Progenitor cell of endocrine pancreas (in vitro differentiated cells): ENCODE measurements at regions not wholly inside any gene's neighbourhood (a gene's known extent, or its start where the extent isn't known, plus 50 kb on each side); places are given as distances from the start of the nearest gene placed in this dataset.
"Not testable (repeated sequence)": the region's sequence is repeated elsewhere in the genome, so short reads cannot be mapped to it uniquely, and the experiment has no call there.

Experiments
- DNase-seq: peaks from one replicate; pipeline ENCODE4 v3.0.0; 2021; ENCODE audit warnings: low spot score; ENCODE audit not compliant: unreplicated experiment
- H3K27ac Mint-ChIP-seq: 2 replicates; pipeline ENCODE4 v1.8.0; 2021; ENCODE audit warnings: mild to moderate bottlenecking, moderate library complexity, mixed read lengths
- H3K27me3 Mint-ChIP-seq: 2 replicates; pipeline ENCODE4 v1.8.0; 2021; ENCODE audit warnings: mixed read lengths
- H3K36me3 Mint-ChIP-seq: 2 replicates; pipeline ENCODE4 v1.8.0; 2022; ENCODE audit warnings: mixed read lengths; ENCODE audit not compliant: insufficient read depth
- H3K4me1 Mint-ChIP-seq: 2 replicates; pipeline ENCODE4 v1.8.0; 2021; ENCODE audit warnings: low read depth, mixed read lengths
- H3K4me3 Mint-ChIP-seq: 2 replicates; pipeline ENCODE4 v1.8.0; 2021; ENCODE audit warnings: low read depth, mild to moderate bottlenecking, moderate library complexity, mixed read lengths
- H3K9me3 Mint-ChIP-seq: 2 replicates; pipeline ENCODE4 v1.8.0; 2021; ENCODE audit warnings: low read depth, mixed read lengths
- CTCF ChIP-seq: fragments of 200-600 bp; sonication (generic); IDR thresholded peaks from one replicate; pipeline ENCODE4 v1.5.0; 2021; ENCODE audit warnings: antibody characterized with exemption, mild to moderate bottlenecking; ENCODE audit not compliant: unreplicated experiment

GRCh38 chr4:106530024-106530361, 161.4 kb upstream of the GIMD1 start:
- DNase-seq = no peak
- no peak for TF ChIP-seq CTCF
- Mint-ChIP-seq H3K9me3 (no peaks in the 10 kb centered on the region), H3K36me3 (no peaks in the 10 kb centered on the region), H3K4me3 (no peak overlapping the region), H3K27me3 (no peaks in the 10 kb centered on the region), H3K4me1 (no peaks in the 10 kb centered on the region), H3K27ac (no peak overlapping the region)

DNA sequence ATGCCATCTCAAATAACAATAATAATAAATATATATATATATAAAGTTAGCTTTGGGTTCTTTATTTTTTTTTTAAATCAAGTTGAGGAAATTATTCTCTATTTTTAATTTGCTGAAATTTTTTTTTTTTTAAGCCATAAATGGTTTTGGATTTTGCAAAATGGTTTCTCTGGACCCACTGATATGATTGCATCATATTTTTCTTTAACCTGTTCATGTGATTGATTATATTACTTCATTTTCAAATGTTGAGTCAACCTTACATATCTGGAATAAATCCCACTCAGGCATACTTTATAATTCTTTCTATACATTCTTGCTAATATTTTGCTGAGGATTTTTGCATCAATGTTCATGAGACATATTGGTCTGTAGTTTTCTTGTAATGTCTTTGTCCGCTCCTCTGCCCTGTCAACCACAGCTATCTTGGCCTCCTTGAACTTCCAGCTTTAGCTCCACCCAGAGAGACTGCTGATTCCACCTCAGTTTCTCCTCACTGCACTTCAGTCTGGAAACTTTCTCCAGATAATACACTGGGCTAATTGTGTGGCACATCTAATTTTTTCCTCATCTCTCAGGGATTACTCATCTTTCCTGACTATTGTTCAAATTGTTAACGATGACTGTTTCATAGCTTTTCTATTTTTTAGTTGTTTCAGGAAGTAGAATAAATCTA, 160.9 kb upstream of the GIMD1 start:
- no peak for TF ChIP-seq CTCF
- no peak overlapping the region for H3K4me3 Mint-ChIP-seq
- no peaks in the 10 kb centered on the region for H3K4me1 Mint-ChIP-seq
- H3K27ac Mint-ChIP-seq = no peak overlapping the region
- H3K9me3 Mint-ChIP-seq = no peaks in the 10 kb centered on the region
- no peaks in the 10 kb centered on the region for H3K27me3 Mint-ChIP-seq
- H3K36me3 Mint-ChIP-seq = no peaks in the 10 kb centered on the region
- DNase-seq = no peak

- no peak for DNase-seq
- no peak overlapping the region for H3K4me3 Mint-ChIP-seq
- H3K36me3 Mint-ChIP-seq = no peaks in the 10 kb centered on the region
- H3K27me3 Mint-ChIP-seq = no peaks in the 10 kb centered on the region
- H3K27ac Mint-ChIP-seq = no peak overlapping the region
- no peak for TF ChIP-seq CTCF
- H3K9me3 Mint-ChIP-seq = no peaks in the 10 kb centered on the region
- H3K4me1 Mint-ChIP-seq = no peaks in the 10 kb centered on the region
These were observed 158.7 kb upstream of the GIMD1 start for GRCh38 chr4:106527316-106527715.

DNA sequence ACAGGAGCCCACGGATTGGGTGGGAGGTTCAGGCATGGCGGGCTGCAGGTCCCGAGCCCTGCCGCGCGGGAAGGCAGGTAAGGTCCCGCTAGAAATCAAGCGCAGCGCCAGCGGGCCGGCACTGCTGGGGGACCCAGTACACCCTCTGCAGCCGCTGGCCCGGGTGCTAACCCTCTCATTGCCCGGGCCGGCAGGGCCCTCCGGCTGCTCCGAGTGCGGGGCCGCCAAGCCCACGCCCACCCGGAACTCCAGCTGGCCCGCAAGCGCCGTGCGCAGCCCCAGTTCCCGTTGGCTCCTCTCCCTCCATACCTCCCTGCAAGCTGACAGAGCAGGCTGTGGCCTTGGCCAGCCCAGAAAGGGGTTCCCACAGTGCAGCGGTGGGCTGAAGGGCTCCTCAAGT, 156.8 kb upstream of the GIMD1 start:
- not testable (repeated sequence) for H3K4me3 Mint-ChIP-seq, H3K27me3 Mint-ChIP-seq, H3K9me3 Mint-ChIP-seq, DNase-seq, H3K27ac Mint-ChIP-seq, H3K4me1 Mint-ChIP-seq, H3K36me3 Mint-ChIP-seq

DNA sequence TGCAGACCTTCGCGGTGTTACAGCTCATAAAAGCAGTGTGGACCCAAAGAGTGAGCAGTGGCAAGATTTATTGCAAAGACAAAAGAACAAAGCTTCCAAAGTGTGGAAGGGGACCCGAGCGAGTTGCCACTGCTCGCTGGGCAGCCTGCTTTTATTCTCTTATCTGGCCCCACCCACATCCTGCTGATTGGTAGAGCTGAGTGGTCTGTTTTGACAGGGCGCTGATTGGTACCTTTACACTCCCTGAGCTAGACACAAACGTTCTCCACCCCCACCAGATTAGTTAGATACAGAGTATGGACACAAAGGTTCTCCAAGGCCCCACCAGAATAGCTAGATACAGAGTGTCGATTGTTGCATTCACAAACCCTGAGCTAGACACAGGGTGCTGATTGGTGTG, 156.2 kb upstream of the GIMD1 start:
- not testable (repeated sequence) for DNase-seq, H3K27me3 Mint-ChIP-seq, H3K4me1 Mint-ChIP-seq, H3K4me3 Mint-ChIP-seq, H3K9me3 Mint-ChIP-seq, H3K27ac Mint-ChIP-seq, H3K36me3 Mint-ChIP-seq

- Mint-ChIP-seq H3K9me3 (no peaks in the 10 kb centered on the region), H3K36me3 (no peaks in the 10 kb centered on the region), H3K27ac (no peak overlapping the region), H3K27me3 (no peaks in the 10 kb centered on the region), H3K4me1 (no peaks in the 10 kb centered on the region), H3K4me3 (no peak overlapping the region)
- no peak for DNase-seq
- no peak for TF ChIP-seq CTCF
These were observed 154.3 kb upstream of the GIMD1 start for GRCh38 chr4:106522839-106523238.
